HG02588 (cell line): ENCODE measurements at regions not wholly inside any gene's neighbourhood (a gene's known extent, or its start where the extent isn't known, plus 50 kb on each side); places are given as distances from the start of the nearest gene placed in this dataset.

Experiments used
- ATAC-seq: cut with Tn5 transposase; IDR thresholded peaks from one replicate; pipeline ENCODE4 v1.9.1; 2021; ENCODE audit warnings: mild to moderate bottlenecking, moderate library complexity; ENCODE audit not compliant: unreplicated experiment

DNA sequence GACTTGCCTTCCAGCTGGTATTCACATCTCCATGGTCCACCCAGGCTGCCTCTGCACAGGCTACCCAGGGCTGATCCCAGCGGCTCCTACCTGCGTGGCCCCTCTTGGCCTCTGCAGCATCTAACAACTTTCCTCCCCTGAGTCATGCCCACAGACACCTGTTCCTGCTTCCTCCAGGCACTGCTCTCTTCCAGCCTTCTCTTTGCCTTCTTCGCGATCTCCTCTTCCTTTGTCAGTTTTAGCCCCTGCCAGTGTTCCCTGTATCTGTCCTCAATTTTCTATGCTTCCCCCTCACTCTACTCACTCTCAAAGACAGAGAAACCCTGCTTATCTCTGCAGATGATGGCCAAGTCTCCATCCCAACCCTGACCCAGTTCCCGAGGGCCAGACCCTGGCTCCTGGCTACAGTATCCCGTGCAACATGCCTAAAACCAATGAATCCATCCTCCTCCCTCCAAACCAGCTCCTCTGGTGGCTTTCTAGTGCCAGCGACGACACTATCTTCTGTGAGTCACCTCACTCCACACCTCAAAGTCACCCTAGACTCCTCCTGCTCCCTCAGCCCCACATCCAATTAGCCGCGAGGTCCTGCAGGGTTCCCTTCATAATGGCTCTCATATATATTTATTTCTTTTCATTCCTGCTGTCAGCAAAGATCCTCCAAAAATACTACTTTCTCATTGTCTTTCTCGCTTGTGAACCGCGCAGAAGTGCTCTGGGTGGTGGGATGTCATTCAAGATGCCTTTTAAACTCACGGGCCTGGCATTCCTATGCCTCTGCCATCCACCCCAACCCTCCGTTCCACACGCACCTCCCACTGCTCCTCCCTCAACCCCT is 259.2 kb downstream of the TOMM20 start:
- ATAC-seq = no peak

DNA sequence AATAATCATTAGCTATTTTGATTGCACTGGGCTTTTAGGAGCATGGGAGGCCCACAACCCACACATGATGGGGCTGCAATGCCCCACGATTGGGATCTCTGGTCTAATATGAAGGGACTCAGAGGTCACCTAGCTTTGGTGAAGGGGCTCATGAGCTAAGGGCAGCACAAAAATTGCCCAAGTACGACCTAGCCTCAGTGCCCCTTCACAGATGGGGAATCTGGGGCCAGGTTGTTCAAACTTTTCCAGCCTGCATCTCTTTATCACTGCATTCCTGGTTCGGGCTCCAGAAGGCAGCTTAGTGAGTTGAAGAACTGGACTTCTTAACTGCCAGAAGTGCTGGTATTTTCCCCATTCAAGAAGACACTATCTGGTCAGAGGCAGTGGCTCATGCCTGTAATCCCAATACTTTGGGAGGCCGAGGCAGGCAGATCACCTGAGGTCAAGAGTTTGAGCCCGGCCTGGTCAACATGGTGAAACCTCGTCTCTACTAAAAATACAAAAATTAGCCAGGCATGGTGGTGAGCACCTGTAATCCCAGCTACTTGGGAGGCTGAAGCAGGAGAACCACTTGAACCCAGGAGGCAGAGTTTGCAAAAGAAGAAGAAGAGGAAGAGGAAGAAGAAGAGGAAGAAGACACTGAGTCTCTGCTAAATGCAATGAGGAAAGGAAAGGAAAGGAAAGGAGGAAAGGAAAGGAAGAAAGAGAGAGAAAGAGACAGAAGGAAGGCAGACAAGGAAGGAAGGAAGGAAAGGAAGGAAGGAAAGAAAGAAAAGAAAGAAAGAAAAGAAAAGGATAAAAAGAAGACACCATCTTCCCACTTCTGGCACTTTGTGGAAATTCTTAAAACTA is 258.5 kb upstream of the IRF2BP2 start:
- no peak for ATAC-seq

DNA sequence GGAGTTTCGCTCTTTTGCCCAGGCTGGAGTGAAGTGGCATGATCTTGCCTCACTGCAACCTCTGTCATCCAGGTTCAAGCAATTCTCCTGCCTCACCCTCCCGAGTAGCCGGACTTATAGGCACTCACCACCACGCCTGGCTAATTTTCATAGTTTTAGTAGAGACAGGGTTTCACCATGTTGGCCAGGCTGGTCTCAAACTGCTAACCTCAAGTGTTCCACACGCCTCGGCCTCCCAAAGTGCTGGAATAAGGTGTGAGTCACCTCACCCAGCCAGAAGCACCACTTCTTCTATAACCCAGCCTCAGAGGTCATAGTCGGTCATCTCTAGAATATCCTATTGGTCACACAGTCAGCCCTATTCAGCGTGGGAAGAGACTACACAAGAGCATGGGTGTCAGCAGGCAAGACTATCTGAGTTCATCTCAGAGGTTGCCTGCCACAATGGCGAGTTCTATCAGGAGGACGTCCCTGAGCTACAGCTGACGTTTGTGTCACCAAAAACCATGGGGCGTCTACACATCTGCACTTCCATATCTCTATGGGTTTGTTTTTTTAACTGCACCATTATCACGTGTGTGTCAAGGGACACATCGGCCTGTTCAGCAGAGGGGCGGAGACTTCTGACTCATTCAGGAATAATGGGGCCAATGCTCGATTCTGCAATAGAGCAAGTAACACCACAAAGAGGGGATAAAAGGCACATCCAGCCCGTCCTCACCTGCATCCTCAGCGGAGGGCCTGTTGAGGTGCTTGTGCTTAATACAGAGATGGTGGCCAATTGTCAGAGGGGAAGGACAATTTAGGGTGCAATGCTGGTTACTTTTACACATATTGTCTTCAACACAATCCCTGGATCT is 256.3 kb upstream of the IRF2BP2 start:
- no peak for ATAC-seq

DNA sequence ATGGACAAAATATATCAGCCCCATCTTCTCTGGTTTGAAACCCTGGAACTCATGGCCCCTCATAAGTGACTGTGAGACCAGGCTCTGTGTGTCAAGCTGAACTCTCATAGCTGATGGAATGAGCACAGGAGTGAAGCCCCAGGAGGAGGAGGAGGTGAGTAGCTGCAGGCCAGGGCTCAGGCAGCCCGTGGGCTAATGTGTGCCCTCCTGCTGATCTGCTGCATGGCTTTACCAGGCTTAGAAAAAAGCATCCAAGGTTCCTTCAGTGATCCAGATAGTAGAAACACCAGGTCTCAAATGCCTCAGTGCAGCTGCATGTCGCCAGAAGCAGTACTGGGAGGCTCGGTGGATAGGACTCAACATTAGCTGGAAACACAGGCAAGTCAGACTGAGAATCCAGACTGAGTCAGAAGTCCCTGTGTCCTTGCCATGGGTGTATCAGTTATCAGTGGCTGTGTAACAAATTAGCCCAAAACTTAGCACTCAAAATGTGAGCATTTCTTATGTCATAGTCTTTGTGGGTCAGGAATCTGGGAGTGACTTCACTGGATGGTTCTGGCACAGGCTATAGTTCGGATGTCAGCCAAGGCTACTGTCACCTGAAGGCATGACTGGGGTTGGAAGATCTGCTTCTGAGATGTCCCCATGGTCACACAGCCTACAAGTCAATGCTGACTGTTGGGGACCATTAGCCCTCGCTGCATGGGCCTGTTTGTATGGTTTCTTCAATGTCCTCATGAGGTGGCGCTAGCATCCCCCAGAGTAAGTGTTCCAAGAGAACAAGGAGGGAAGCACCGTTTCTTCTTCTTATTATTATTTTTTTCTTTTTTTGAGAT is 255.4 kb upstream of the IRF2BP2 start:
- no peak for ATAC-seq

DNA sequence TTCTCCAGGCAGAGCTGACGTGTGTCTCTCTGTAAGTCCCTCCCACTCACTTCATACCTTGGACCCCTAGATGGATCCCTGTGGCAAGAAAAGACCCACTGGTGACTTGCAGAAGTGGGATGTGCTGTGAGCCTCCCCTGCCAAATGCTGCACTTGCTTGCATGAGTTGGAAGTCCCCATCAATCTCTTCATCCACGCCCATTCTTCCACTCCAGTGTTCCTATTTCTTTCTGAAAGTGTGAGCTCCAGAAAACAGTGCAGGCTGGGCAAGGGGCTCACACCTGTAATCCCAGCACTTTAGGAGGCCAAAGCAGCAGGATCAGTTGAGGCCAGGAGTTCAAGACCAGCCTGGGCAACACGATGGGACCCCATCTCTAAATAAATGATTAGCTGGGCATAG is 254.1 kb upstream of the IRF2BP2 start:
- no peak for ATAC-seq

DNA sequence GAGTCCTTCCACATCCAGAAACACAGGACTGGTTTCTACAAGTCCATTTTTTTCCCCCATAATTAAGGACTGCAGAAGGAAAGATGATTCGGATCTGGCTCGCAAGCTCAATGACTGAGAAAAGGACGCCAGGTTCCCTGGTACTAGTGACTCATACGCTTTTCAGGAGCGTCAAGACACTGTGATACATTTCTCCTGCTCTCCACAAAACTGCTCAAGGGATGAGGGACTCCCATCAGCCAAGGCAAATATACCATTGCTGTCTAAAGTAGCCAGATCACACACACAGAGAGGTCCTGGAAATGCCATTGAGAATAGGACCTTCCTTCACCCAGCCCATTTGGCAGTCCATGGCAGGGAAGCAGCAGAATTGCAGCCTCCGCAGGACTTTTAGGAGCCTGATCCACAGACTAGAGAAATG is 253.6 kb upstream of the IRF2BP2 start:
- ATAC-seq = no peak

DNA sequence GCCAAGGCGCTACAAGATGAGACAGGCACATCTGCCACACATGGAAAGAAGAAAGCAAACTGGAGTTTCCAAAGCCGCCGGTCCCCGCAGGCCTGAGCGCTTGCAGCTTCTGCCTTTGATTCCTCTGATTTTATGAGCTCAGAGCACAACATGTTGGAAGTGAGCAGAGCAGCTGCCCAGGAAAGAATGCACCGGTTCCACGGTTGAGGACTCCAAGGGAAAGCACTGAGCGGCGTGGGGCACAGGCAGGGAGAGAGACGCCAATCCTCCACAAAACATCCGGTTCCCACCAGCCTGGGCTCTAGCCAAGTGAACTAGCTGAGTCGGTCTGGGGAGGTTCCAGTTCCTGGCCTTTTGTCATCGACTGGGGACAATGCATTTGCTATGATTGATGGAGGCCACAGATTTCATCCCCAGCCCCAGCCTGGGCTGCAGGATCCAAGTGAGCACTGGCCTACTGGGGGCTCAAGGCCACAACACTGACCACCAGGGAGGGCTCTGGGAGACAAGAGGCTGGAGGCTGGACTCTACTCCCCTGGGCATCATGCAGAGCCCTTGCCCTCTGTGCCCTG is 253.1 kb upstream of the IRF2BP2 start:
- ATAC-seq = no peak

DNA sequence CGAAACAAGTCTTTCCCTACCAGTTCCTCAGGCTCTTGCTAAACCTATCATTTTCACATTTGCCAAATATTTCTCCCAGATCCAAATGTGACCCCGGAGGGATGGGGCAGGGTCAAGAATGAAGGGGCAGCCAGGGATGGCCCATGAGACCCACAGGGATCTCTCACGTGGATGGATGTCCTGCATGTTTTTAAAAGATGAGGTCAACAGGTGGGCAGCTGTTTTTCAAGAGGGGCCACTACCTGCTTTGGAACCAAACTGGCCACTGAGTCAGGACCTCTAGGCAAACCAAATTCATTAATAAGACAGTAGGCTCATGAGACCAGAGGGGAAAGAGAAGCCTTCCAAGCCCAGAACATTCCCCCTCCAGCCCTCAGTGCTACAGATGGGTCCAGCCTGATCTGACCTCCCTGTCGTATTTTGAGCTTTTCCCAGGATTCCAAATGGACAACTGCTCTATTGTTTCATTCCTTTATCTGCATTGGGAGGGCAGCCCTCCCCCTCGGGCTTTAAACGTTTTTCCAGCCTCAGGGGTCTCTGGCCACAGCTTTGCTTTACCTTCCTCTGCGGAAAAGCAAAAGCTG is 252.5 kb upstream of the IRF2BP2 start:
- ATAC-seq = no peak

DNA sequence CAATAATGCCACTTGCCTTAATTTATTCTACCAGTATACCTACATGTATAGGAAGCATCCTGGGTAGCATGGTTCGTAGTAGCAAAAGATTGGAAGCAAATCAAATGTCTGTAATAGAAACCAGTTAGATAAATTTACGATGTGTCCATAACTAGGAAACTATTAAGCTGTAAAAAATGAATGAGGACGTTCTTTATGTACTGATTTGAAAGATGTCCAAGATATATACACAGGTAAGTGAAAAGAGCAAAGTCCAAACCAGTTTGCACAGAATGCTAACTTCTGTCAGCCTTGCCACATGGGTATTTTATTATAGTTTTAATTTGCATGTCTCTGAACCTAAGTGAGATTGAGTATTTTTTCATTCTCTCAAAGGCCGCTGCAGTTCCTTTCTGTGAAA is 251.8 kb upstream of the IRF2BP2 start:
- ATAC-seq = no peak

DNA sequence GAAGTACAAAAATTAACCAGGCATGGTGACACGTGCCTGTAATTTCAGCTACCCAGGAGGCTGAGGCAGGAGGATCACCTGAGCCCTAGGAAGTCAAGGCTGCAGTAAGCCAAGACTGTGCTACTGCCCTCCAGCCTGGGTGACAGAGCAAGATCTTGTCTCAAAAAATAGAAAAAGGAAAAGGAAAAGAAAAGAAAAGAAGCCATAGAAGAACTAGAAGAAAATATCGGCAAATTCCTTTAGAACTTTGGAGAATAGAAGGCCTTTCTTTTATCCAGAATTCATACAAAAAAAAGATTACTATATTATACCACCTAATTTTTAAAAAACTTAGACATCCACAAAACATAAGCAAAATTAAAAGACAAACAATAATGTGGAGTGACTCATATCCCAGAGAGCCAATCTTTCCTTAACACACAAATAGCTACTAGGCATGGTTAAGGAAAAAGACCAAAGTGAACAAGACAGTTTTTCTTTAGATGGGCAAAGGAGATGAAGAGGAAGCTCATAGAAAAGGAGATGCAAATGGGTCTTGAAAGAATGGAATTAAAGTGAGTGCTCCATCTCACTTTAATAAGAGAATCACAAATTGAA is 251.1 kb upstream of the IRF2BP2 start:
- ATAC-seq = no peak

DNA sequence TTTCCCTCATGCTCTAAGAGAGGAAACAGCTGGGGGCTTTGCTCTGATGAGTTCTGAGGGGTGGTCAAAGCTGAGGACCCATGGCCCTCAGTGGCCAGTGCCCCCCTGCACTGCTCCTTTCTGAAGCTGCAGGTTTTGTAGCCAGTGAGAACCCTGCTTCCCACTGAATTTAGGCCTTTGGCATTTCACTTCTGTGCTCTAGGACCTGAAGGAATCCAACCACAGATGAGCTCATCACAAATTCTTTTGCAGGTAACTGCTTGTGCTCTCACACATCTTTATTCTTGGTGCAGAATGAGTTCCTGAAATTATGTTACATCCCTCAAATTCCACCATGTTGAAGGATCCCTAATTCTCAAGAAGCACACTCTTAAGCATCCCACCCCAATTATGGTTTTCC is 248.7 kb upstream of the IRF2BP2 start:
- no peak for ATAC-seq

DNA sequence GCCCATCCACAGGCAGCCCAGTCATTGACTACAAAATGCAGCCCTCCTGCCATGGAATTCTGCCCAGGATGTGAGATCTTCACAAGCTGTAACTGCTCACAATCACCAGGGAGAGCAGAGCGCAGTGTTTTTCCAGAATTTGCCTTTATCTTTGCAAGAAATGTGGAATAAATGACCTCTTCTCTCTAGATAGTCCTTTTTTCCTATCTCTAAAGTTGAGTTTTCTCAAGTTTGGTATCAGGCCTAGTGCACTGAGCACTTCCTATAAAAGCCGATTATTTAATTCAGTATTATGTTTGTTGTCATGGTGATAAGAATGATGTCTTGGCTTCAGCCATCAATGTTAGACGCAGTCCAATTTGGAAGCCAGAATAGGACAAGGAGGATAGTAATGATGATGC is 246.9 kb upstream of the IRF2BP2 start:
- no peak for ATAC-seq

DNA sequence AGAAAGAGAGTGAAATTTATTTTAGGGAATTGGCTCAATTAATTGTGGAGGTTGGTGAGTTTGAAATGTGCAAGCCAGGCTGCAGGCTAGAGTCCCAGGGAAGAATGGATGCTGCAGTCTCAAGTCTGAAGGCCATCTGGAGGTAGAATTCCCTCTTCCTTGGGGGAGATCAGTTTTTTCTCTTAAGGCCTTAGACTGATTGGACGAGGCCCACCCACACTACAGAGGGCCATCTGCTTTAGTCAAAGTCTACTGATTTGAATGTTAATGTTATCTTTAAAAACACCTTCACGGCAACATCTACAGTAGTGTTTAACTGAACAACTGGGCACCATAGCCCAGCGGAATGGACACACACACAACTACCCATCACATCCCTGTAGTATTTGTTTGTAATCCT is 245.9 kb upstream of the IRF2BP2 start:
- no peak for ATAC-seq

DNA sequence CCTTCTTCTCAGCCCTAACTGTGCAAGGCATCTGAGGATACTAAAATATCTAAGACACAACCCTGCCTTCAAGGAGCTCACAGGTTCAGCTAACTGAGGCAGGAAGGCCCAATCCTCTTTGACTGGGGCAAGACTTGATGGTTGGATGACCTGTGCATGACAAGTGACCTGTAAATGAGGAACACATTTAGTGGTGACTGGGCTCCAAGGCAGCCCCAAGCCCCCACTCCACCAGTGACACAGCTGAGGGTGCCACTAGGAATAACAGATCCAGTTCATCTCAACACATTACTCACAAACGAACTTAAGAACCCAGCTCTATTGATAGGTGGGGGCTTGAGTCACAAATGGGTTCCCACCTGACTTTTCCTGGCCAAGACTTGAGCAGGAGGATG is 244.7 kb upstream of the IRF2BP2 start:
- no peak for ATAC-seq

DNA sequence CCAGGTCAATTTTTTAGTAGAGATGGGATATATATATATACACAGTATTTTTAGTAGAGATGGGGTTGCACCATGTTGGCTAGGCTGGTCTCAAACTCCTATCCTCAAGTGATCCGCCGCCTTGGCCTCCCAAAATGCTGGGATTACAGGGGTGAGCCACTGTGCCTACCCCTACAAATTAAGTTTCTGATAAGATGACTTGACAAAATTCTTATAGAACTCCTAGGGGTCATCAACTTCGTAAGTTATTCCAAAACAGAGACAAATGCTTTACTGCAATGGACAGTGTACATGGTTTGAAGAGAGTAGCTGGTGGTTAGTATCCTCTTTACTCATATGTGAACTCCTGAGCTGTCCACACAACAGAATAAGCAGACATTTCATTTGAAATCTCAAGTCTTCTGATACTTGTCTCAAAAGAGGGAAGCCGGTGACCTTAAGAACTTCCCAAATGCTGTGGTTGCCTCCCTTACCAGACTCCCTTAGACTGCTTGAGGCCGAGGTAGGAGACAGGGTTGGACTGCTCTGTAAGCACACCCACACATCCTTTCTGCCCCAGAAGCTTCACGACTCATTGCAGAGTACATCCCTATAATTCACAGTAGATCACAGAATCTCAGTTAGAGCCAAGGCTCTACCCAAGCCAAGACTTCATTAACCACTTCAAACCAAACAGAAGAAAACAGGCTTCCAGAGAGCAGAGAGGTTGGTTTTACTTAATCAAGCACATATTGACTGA is 244.1 kb upstream of the IRF2BP2 start:
- ATAC-seq = no peak

DNA sequence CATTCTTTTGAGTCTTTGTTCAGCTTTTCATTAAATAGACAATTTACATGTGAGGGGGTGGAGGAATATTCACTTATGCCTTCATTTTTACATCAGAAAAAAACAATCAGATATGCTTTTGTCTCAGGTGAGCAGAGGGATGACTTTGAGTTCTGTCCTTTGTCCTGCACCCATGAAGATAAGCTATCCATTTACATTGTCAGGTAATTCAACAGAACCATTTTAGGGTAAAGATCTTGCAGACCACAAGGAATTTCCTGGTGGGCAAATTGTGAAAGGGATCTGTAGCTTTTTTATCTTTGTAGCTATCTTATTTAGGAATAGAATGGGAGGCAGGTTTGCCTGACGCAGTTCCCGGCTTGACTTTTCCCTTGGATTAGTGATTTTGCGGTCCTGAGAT is 242.7 kb upstream of the IRF2BP2 start:
- ATAC-seq = no peak

DNA sequence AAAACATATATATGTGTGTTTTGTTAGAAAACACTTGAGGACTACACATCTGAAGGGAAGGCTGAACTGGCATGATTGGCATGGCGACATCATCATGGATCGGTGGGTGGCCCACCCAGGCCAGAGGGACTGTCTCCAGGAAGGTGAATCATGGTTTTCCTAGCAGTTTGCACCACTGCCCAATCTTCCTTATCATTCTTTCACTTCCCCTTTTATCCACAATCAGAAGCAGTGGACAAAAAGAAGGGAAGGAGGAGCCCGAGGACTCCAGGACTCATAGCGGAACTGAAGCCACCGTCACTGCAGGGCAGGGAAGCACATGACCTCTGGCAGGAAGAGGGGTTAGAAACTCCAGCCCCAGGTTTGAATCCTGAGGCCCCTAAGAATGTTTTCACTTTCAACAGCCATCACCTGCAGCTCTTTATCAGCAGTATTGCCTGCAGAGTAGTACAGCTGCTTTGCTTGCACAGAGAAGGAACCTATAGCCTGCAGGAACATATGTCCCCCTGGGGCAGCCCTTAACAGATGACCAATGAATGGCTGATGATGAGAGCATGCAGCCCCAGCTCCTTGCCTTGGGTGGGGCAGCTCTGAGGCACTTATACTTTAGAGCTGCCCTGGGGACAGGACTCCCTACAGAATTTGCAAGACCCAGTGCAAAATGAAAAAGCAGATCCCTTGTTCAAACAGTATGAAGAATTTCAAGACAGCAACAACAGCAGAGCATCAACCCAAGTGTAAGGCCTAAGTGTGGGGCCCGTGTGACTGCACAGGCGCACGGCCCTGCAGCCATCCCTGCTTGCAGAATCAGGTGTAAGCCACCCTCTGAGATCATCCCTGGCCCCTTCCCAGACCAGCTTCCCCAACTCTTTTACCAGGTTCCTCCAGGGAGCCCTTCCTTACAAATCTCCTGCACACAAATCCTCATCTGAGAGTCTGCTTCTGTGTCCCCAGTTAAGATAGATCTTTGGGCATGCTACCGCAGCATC is 241.8 kb upstream of the IRF2BP2 start:
- ATAC-seq = no peak
